Calu3 (cell line): ENCODE measurements at regions not wholly inside any gene's neighbourhood (a gene's known extent, or its start where the extent isn't known, plus 50 kb on each side); places are given as distances from the start of the nearest gene placed in this dataset.

Source experiments
- BruUV-seq: library from RNA; stranded (reverse); fragments of 400-500 nt; replicated peaks from 2 replicates; lab custom pipeline; 2021; lab: Mats Ljungman, UMichigan
- CTCF ChIA-PET: fragments of 300-600 bp; sonication (Branson Sonifier 250); formaldehyde crosslinking; loops from one replicate; lab custom pipeline; 2022; ENCODE audit warnings: antibody characterized with exemption; lab: Charles Lee
- DNase-seq: peaks from one replicate; pipeline ENCODE4 v3.0.0; 2022
- H3K27ac Mint-ChIP-seq: one replicate; pipeline ENCODE4 v1.8.0; 2022; ENCODE audit warnings: mixed read lengths; ENCODE audit not compliant: unreplicated experiment
- H3K27me3 Mint-ChIP-seq: one replicate; pipeline ENCODE4 v1.8.0; 2022; ENCODE audit warnings: mixed read lengths; ENCODE audit not compliant: unreplicated experiment
- H3K36me3 Mint-ChIP-seq: one replicate; pipeline ENCODE4 v1.8.0; 2022; ENCODE audit warnings: mild to moderate bottlenecking, moderate library complexity, mixed read lengths; ENCODE audit not compliant: insufficient read depth, unreplicated experiment
- H3K4me1 Mint-ChIP-seq: one replicate; pipeline ENCODE4 v1.8.0; 2022; ENCODE audit warnings: mild to moderate bottlenecking, low read depth, mixed read lengths; ENCODE audit not compliant: unreplicated experiment
- H3K4me3 Mint-ChIP-seq: one replicate; pipeline ENCODE4 v1.8.0; 2022; ENCODE audit warnings: mild to moderate bottlenecking, low read depth, moderate library complexity, mixed read lengths; ENCODE audit not compliant: unreplicated experiment
- H3K9me3 Mint-ChIP-seq: one replicate; pipeline ENCODE4 v1.8.0; 2022; ENCODE audit warnings: low read depth, mixed read lengths; ENCODE audit not compliant: unreplicated experiment
- CTCF ChIP-seq: fragments of 200-600 bp; IDR thresholded peaks from one replicate; pipeline ENCODE4 v1.8.0; 2022; ENCODE audit warnings: antibody characterized with exemption; ENCODE audit not compliant: unreplicated experiment
- intact Hi-C: fragments of 100-400 bp; cut with micrococcal nuclease; formaldehyde crosslinking; loops from one replicate; pipeline ENCODE4 v1.10.0; 2022; ENCODE audit not compliant: unreplicated experiment

DNA sequence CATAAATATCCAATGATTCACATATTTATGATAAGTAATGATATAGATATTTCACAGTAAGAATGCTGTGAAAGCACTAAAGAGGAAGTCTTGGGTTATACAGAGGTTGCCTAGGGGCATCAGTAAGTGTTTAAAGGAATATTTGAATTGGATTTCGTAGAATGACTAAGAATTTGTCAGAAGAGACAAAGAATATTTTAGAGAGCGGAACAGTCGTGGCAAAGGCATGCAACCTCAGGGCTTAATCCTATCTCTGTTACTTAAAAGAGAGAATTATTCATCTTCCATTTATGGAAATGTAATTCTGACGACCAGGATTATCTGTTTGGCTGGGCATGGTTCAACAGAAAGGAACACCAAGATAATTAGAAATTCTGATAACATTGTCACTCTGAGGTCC is 171.9 kb upstream of the NR5A2 start:
- no TSS peak for BruUV-seq
- intact Hi-C loops: no loop called here
- no peak overlapping the region for H3K4me3 Mint-ChIP-seq
- H3K4me1 Mint-ChIP-seq: peaks cover 9% of the 10 kb centered on the region
- CTCF ChIA-PET: no interaction called here
- no peak overlapping the region for H3K27ac Mint-ChIP-seq
- no peaks in the 10 kb centered on the region for H3K27me3 Mint-ChIP-seq
- H3K36me3 Mint-ChIP-seq: no peaks in the 10 kb centered on the region
- TF ChIP-seq CTCF: no peak
- H3K9me3 Mint-ChIP-seq: no peaks in the 10 kb centered on the region
- no peak for DNase-seq

DNA sequence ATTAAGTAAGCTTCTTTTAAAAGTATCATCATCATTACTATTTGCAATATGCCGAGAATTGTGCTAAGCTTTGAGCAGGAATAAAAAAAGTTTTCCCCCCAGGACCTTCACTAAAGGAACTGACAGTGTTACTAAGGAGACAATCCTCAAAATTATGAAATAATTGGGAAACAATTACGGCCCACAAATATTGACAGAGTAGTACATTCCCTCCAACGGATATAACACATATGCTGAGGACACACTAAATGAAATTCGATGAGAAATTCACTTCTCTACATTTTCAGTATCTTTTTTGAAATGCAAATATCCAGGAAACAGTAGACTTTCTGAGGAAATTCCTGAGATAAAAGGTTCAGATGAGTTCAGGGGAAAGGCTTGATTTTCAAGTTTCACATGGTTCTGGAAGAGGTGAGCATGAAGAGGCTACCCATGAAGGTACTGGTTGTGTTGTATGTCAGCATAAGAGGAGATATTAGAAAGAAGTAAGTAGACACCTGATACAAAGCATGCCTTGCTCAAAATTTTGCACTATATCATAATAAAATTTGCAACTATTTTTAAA is 171.2 kb upstream of the NR5A2 start:
- TF ChIP-seq CTCF: no peak
- Mint-ChIP-seq H3K4me1 (peaks cover 9% of the 10 kb centered on the region), H3K27me3 (no peaks in the 10 kb centered on the region), H3K9me3 (no peaks in the 10 kb centered on the region), H3K4me3 (no peak overlapping the region), H3K36me3 (no peaks in the 10 kb centered on the region), H3K27ac (no peak overlapping the region)
- intact Hi-C loops: no loop called here
- no peak for DNase-seq
- no TSS peak for BruUV-seq
- CTCF ChIA-PET: no interaction called here

DNA sequence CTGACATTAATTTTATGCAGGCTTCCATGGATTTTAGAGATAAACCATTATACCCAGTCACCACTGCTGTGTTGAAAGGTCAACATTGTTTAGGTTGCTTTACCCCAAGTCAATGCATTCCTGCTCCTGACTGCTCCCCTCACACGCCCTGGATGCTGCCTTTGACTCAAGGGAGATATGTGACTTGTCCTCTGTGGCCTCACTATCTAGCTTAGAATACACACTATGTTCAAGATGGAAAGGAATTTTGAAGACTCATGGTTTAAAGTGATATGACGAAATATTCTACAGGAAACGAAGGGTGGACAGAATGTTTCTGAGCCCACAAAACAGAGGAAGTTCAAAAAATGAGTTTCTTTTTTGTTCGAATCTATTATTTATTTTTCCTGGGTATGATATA is 170.4 kb upstream of the NR5A2 start:
- TF ChIP-seq CTCF: no peak
- H3K27ac Mint-ChIP-seq: no peak overlapping the region
- intact Hi-C loops: no loop called here
- peaks cover 9% of the 10 kb centered on the region for H3K4me1 Mint-ChIP-seq
- no peaks in the 10 kb centered on the region for H3K27me3 Mint-ChIP-seq
- H3K9me3 Mint-ChIP-seq: no peaks in the 10 kb centered on the region
- BruUV-seq: no TSS peak
- no peak for DNase-seq
- CTCF ChIA-PET: no interaction called here
- no peaks in the 10 kb centered on the region for H3K36me3 Mint-ChIP-seq
- no peak overlapping the region for H3K4me3 Mint-ChIP-seq

DNA sequence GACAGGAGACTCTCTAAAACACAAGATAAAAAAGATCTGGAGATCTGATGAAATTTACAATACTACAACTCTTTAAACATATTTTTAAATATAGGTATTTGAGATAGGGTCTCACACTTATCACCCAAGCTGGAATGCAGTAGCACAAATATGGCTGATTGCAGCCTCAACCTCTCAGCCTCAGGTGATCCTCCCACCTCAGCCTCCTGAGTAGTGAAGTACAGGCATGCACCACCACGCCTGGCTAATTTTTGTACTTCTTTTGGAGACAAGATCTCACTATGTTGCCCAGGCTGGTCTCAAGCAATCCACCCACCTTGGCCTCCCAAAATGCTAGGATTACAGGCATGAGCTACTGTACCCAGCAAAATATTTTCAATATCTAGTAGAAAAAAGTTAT is 170.0 kb upstream of the NR5A2 start:
- Mint-ChIP-seq H3K9me3 (no peaks in the 10 kb centered on the region), H3K27me3 (no peaks in the 10 kb centered on the region), H3K4me1 (peaks cover 9% of the 10 kb centered on the region), H3K36me3 (no peaks in the 10 kb centered on the region), H3K4me3 (no peak overlapping the region), H3K27ac (no peak overlapping the region)
- no peak for DNase-seq
- TF ChIP-seq CTCF: no peak
- CTCF ChIA-PET: no interaction called here
- intact Hi-C loops: no loop called here
- BruUV-seq: no TSS peak
